C4-2B (cell line): ENCODE measurements at regions not wholly inside any gene's neighbourhood (a gene's known extent, or its start where the extent isn't known, plus 50 kb on each side); places are given as distances from the start of the nearest gene placed in this dataset.

Source experiments
- ZFX ChIP-seq: fragments of 450-650 bp; IDR thresholded peaks from 2 replicates; pipeline ENCODE4 v1.6.1; 2017
- TF ChIP-seq, protein P1 (sequence below): fragments of 450-650 bp; conservative IDR thresholded peaks from 2 replicates; pipeline ENCODE4 v1.5.1; 2017; ENCODE audit warnings: mild to moderate bottlenecking

DNA sequence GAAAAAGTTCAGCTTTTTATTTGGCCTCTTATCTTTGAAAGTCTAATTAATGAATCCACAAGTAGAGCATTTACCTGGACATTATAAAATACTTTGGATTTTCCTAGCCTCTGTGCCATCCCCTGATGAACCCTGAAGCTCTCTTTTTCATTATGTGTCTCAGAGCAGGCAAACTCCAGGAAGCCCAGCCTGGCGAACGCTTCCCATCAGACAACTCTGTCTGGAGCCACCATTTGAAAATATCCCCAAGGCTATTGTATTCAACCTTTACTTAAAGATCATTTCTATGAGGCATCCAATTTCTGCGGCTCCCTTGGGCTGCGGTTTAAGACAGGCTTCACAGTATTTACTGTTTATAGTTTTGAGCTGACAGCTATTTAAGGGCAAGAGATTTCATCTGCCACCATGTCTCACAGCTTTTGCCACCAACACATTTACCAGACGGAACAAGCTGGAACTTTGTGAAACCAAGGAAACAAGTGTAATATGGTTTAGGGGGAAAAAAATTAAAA is 257.2 kb upstream of the GLI3 start:
- TF ChIP-seq, protein P1, sequence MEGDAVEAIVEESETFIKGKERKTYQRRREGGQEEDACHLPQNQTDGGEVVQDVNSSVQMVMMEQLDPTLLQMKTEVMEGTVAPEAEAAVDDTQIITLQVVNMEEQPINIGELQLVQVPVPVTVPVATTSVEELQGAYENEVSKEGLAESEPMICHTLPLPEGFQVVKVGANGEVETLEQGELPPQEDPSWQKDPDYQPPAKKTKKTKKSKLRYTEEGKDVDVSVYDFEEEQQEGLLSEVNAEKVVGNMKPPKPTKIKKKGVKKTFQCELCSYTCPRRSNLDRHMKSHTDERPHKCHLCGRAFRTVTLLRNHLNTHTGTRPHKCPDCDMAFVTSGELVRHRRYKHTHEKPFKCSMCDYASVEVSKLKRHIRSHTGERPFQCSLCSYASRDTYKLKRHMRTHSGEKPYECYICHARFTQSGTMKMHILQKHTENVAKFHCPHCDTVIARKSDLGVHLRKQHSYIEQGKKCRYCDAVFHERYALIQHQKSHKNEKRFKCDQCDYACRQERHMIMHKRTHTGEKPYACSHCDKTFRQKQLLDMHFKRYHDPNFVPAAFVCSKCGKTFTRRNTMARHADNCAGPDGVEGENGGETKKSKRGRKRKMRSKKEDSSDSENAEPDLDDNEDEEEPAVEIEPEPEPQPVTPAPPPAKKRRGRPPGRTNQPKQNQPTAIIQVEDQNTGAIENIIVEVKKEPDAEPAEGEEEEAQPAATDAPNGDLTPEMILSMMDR = no peak
- no peak for TF ChIP-seq ZFX
